Lung (tissue), 11 donors: ENCODE measurements at regions not wholly inside any gene's neighbourhood (a gene's known extent, or its start where the extent isn't known, plus 50 kb on each side); places are given as distances from the start of the nearest gene placed in this dataset.

ENCODE experiments used
- ATAC-seq: fragments of 200-7000 bp; cut with Tn5 transposase; one replicate; pipeline ENCODE4 v1.9.1; 2020; ENCODE audit warnings: moderate number of reproducible peaks; ENCODE audit not compliant: insufficient read depth, low FRiP score
- DNase-seq, 3 donors: peaks; one replicate each; pipeline ENCODE4 v3.0.0-alpha.2; 2013 to 2017
- H3K27ac ChIP-seq, 2 donors: one replicate each; pipeline ENCODE4 v1.5.1; 2013; ENCODE audit warnings: mild to moderate bottlenecking in 2 of 2, moderate library complexity in 2 of 2, control low read depth in 1 of 2, inconsistent platforms in 1 of 2, low read depth in 1 of 2, low read length in 1 of 2
- H3K27me3 ChIP-seq, 3 donors: one replicate each; pipeline ENCODE4 v1.5.1; 2013; ENCODE audit warnings: low read length in 2 of 3; ENCODE audit not compliant: control insufficient read depth in 3 of 3, insufficient read depth in 3 of 3
- H3K36me3 ChIP-seq, 4 donors: one replicate each; pipeline ENCODE4 v1.5.1; 2013; ENCODE audit warnings: low read length in 4 of 4, mild to moderate bottlenecking in 1 of 4, moderate library complexity in 1 of 4; ENCODE audit not compliant: control insufficient read depth in 4 of 4, insufficient read depth in 4 of 4
- H3K4me1 ChIP-seq, 5 donors: one replicate each; pipeline ENCODE4 v1.5.1; 2013; ENCODE audit warnings: low read length in 5 of 5, mild to moderate bottlenecking in 2 of 5, moderate library complexity in 1 of 5; ENCODE audit not compliant: control insufficient read depth in 5 of 5, insufficient read depth in 5 of 5
- H3K4me3 ChIP-seq: one replicate; pipeline ENCODE4 v1.5.1; 2013; ENCODE audit warnings: mild to moderate bottlenecking, control low read depth, moderate library complexity
- H3K9ac ChIP-seq, 2 donors: one replicate each; pipeline ENCODE4 v1.5.1; 2013; ENCODE audit warnings: low read length in 2 of 2, control low read depth in 1 of 2; ENCODE audit not compliant: insufficient read depth in 1 of 2
- H3K9me3 ChIP-seq, 4 donors: one replicate each; pipeline ENCODE4 v1.5.1; 2013; ENCODE audit warnings: low read length in 3 of 4, mild to moderate bottlenecking in 1 of 4, moderate library complexity in 1 of 4; ENCODE audit not compliant: control insufficient read depth in 4 of 4, insufficient read depth in 3 of 4
- WGBS, 2 donors: extraction: QIAGEN DNeasy Blood & Tissue Kit; methylation state at CpG; one replicate each; pipeline ENCODE4 v1.1.7; 2013; 5-methylcytosine and 5-hydroxymethylcytosine counted together
- TF ChIP-seq, protein P1 (sequence below): IDR thresholded peaks from 2 replicates; pipeline ENCODE4 v1.5.1; 2012; ENCODE audit warnings: mild to moderate bottlenecking; ENCODE audit errors: control extremely low read depth, extremely low read depth
- donor health status: control.
- donor health status: control.
- donor health status: Bipolar disorder and iron deficiency.
- donor health status: healthy.
- donor health status: DM: yes; HTN: yes; CAD: no.

- TF ChIP-seq, protein P1, sequence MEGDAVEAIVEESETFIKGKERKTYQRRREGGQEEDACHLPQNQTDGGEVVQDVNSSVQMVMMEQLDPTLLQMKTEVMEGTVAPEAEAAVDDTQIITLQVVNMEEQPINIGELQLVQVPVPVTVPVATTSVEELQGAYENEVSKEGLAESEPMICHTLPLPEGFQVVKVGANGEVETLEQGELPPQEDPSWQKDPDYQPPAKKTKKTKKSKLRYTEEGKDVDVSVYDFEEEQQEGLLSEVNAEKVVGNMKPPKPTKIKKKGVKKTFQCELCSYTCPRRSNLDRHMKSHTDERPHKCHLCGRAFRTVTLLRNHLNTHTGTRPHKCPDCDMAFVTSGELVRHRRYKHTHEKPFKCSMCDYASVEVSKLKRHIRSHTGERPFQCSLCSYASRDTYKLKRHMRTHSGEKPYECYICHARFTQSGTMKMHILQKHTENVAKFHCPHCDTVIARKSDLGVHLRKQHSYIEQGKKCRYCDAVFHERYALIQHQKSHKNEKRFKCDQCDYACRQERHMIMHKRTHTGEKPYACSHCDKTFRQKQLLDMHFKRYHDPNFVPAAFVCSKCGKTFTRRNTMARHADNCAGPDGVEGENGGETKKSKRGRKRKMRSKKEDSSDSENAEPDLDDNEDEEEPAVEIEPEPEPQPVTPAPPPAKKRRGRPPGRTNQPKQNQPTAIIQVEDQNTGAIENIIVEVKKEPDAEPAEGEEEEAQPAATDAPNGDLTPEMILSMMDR, result no peak
- ATAC-seq, result no peak
- H3K4me3 ChIP-seq, result no peak overlapping the region
- H3K27me3 ChIP-seq, result peaks cover 0 to 4% (median 0%) of the 10 kb centered on the region in 3 donors
- no peaks in the 10 kb centered on the region for H3K36me3 ChIP-seq
- peak overlapping the region in 1 of 2 donors; percentile 49 for H3K9ac ChIP-seq
- no peaks in the 10 kb centered on the region for H3K9me3 ChIP-seq
- WGBS, 2 donors, result 24 to 31% methylated on average over 3 of the region's 3 CpGs
- H3K27ac ChIP-seq, result no peak overlapping the region
- H3K4me1 ChIP-seq, result no peaks in the 10 kb centered on the region
- DNase-seq, result peak in 2 of 3 donors; percentile 66 to 68
These were observed 143.3 kb upstream of the IPO5 start for GRCh38 chr13:97810152-97810551.

GRCh38 chr13:97822377-97822776, 131.1 kb upstream of the IPO5 start:
- WGBS, 2 donors, result 93 to 100% methylated on average over 1 of the region's 1 CpG
- Histone ChIP-seq H3K27ac (no peak overlapping the region), H3K9me3 (no peaks in the 10 kb centered on the region), H3K9ac (no peak overlapping the region), H3K4me1 (no peaks in the 10 kb centered on the region), H3K27me3 (peaks cover 0 to 4% (median 0%) of the 10 kb centered on the region in 3 donors), H3K4me3 (no peak overlapping the region), H3K36me3 (no peaks in the 10 kb centered on the region)
- ATAC-seq (no peak), DNase-seq (no peak)
- TF ChIP-seq, protein P1, result no peak

- no peak for DNase-seq
- no peak overlapping the region for H3K4me3 ChIP-seq
- H3K9me3 ChIP-seq, result no peaks in the 10 kb centered on the region
- TF ChIP-seq, protein P1, result no peak
- H3K36me3 ChIP-seq, result no peaks in the 10 kb centered on the region
- no peaks in the 10 kb centered on the region for H3K4me1 ChIP-seq
- no peaks in the 10 kb centered on the region for H3K27me3 ChIP-seq
- 87 to 88% methylated on average over 5 of the region's 5 CpGs for WGBS, 2 donors
- no peak overlapping the region for H3K9ac ChIP-seq
- ATAC-seq, result no peak
- H3K27ac ChIP-seq, result no peak overlapping the region
These were observed 127.0 kb upstream of the IPO5 start for GRCh38 chr13:97826421-97827012.

DNA sequence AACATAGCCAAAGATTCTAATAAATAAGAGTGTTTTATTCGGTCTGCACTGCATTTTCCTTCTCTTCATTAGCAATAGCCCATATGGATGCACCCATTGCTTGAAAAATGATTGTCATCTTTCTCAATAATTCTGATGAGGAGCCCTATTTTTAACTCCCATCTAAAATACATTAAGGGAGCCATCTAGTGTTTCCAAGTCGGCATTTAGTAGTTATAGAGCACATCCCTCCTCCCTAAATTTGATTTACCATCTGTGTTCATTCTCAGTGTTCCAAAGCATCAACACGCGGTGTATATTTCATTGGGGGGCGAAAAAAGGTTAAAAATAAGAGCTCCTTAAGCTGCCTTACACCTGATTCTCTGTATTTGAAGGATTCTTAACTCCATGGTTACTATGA, 119.2 kb upstream of the IPO5 start:
- H3K4me3 ChIP-seq, result no peak overlapping the region
- H3K4me1 ChIP-seq, result no peaks in the 10 kb centered on the region
- 74 to 77% methylated on average over 5 of the region's 5 CpGs for whole genome bisulfite sequencing, 2 donors
- H3K36me3 ChIP-seq, result no peaks in the 10 kb centered on the region
- no peak overlapping the region for H3K9ac ChIP-seq
- peaks cover 0 to 4% (median 0%) of the 10 kb centered on the region in 3 donors for H3K27me3 ChIP-seq
- ATAC-seq (no peak), DNase-seq (peak in 2 of 3 donors; percentile 4 to 18)
- TF ChIP-seq, protein P1, result no peak
- H3K27ac ChIP-seq, result no peak overlapping the region
- peaks cover 0 to 2% (median 0%) of the 10 kb centered on the region in 4 donors for H3K9me3 ChIP-seq
